HG03469 (cell line): ENCODE measurements at regions not wholly inside any gene's neighbourhood (a gene's known extent, or its start where the extent isn't known, plus 50 kb on each side); places are given as distances from the start of the nearest gene placed in this dataset.
"Not testable (repeated sequence)": the region's sequence is repeated elsewhere in the genome, so short reads cannot be mapped to it uniquely, and the experiment has no call there.

Source experiments
- ATAC-seq: cut with Tn5 transposase; IDR thresholded peaks from one replicate; pipeline ENCODE4 v1.9.1; 2021; ENCODE audit warnings: mild to moderate bottlenecking, moderate library complexity, moderate number of reproducible peaks; ENCODE audit not compliant: unreplicated experiment

DNA sequence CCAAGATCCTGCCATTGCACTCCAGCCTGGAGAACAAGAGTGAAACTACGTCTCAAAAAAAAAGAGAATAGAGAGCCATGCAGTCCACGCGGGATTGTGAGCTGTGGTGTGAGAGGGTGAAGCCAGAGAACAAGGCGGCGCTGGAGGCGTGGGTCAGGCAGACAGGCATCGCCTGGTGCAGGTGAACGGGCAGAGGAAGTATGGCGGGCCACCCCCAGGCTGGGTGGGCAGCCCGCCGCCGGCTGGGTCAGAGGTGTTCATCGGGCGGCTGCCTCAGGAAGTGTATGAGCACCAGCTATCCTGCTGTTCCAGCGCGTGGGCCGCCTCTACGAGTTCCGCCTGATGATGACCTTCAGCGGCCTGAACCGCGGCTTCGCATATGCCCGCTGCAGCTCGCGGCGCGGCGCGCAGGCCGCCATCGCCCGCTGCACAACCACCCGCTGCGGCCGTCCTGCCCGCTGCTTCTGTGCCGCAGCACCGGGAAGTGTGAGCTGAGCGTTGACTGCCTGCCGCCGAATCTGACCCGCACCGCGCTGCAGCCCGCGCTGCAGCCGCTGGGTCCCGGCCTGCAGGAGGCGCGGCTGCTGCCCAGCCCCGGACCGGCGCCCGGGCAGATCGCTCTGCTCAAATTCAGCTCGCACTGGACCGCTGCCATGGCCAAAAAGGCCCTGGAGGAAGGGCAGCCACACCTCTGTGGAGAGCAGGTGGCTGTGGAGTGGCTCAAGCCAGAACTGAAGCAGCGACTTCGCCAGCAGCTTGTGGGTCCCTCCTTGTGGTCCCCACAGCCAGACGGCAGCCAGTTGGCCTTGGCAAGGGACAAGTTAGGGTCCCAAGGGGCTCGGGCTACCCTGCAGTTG is 95.5 kb upstream of the PLEKHM1 start:
- ATAC-seq, result not testable (repeated sequence)

DNA sequence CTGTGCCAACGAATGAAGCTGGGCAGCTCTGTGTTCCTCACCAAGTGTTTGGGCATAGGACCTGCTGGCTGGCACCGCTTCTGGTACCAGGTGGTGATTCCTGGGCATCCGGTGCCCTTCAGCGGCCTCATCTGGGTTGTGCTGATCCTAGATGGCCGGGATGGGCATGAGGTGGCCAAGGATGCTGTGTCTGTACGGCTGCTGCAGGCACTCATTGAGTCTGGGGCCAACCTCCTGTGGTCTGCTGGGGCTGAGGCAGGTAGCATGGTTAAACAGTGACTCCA is 96.1 kb upstream of the PLEKHM1 start:
- not testable (repeated sequence) for ATAC-seq

DNA sequence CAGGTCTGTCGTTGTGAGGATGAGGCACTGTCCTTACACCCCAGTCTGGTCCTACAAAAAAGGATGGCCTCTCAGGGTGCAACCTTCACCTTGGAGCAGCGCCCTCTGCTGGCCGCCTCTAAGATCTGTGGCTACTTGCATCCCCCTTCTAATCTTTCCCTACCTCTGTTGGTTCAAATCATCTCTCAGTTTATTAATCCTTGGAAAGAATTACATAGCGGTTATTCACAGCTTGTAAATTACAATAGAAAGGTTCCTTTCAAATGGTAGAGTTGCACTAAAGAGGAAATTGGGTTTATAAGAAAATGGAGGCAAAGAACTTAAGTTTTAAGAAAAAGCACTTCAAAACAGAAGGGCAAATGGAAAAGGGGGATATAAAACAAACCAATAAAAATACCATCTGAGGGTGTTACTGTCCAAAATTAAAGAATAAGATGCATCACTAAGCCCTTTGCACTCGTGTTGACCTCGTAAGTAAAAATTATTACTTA is 102.0 kb upstream of the PLEKHM1 start:
- not testable (repeated sequence) for ATAC-seq

DNA sequence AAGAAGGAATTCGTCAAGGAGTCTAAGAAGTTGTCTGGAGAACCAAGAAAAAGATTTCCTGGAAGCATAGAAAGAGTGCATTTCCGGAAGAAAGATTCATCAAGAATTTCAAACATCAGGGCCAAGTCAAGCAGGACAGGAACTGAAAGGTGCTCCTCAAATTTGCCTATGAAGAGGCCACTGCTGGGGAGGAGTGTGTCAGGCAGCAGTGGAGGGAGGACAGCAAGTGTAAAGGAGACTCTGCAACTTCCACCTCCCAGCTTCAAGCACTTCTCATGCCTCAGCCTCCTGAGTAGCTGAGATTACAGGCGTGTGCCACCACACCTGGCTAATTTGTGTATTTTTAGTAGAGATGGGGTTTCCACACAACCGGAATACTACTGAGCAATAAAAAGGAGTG is 105.8 kb upstream of the PLEKHM1 start:
- not testable (repeated sequence) for ATAC-seq

GRCh38 chr17:45600052-45601012 is 109.8 kb upstream of the PLEKHM1 start:
- ATAC-seq, result not testable (repeated sequence)

DNA sequence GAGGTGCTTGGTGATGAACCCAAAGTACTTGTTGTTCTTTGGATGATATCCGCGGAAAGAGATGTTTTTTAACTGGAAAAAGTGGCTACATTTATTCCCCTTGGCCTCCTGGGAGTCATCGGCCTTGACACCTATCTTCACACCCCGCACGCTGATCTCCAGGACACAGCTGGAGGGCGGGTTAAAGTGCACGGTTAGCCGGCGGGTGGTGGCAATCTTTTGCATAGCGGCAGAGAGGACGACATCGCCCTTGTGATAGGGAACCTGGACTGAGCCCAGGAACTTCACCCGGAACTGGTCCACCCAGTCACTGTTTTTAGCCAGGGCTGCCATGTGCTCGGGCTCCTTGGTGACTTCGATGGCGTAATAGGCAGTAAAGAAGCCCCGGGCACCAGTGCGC is 110.5 kb upstream of the PLEKHM1 start:
- not testable (repeated sequence) for ATAC-seq

- not testable (repeated sequence) for ATAC-seq
These were observed 111.4 kb upstream of the PLEKHM1 start for GRCh38 chr17:45601605-45602539.

DNA sequence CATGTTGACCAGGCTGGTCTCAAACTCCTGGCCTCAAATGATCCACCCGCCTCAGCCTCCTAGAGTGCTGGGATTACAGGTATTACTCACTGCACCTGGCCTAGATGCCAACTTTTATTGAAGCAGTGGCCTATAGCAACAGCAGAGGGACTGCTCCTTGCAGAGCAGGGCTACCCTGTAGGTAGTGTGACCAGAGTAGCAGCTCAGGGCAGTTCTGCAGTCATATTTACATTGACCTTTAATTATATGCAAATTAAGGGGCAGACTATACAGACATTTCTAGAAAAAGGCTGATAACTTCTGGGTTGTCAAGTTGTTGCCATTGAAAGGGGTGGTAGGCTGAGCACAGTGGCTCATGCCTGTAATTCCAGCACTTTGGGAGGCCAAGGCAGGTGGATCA is 115.2 kb upstream of the PLEKHM1 start:
- ATAC-seq, result not testable (repeated sequence)

DNA sequence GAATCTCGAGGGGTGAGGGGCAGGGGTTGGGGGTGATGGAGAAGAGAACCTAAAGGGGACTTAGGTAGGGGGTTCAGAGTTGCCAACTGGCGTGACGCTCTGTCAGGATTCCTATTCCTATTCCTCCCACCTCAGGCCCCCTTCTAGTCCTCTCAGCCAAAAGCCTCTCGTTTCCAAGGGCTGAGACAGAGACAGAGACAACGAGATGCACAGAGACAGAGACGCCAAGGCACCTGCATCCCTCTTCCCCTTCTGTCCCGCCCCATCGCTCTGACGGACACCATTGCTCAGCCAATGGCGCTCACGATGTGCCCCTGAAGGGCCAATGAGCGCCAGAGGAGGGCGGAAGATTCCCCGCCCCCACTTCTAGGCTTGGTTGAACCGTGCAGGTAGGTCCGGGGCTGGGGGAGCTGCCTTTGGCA is 129.5 kb upstream of the PLEKHM1 start:
- peak; percentile 93 for ATAC-seq

GRCh38 chr17:45620468-45620867 is 129.9 kb upstream of the PLEKHM1 start:
- ATAC-seq, result peak; percentile 15

GRCh38 chr17:45621087-45621486 is 130.6 kb upstream of the PLEKHM1 start:
- not testable (repeated sequence) for ATAC-seq

DNA sequence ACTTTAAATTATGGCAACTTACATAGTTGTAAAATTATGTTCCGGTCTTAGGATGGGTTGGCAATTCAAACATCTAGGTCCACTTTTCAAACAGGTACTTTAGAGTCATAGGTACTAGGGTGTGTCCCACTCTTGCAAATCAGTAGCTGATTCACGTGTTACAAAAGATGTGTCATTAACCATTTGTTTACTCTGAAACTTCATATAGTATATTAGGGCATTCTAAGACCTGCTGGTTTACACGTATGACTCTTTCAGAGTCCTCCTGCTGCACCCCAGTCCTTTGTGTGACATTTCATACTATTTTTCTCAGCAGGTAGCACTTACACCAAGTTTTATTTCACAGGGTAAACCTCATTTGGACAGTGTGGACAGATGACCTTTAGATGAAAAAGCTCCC is 131.8 kb upstream of the PLEKHM1 start:
- not testable (repeated sequence) for ATAC-seq

DNA sequence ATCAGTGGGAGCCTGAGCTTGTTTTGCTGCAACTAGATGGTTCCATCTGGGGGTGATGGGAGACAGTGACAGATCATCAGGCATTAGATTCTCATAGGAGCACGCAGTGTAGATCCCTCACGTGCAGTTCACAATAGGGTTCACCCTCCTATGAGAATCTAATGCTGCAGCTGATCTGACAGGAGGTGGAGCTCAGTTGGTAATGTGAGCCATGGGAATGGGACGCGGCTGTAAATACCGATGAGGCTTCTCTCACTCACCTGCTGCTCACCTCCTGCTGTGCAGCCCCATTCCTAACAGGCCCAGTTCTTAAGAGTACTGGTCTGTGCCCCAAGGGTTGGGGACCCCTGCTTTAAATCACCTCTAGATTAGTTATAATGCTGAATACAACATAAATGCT is 137.5 kb upstream of the PLEKHM1 start:
- ATAC-seq, result no peak

DNA sequence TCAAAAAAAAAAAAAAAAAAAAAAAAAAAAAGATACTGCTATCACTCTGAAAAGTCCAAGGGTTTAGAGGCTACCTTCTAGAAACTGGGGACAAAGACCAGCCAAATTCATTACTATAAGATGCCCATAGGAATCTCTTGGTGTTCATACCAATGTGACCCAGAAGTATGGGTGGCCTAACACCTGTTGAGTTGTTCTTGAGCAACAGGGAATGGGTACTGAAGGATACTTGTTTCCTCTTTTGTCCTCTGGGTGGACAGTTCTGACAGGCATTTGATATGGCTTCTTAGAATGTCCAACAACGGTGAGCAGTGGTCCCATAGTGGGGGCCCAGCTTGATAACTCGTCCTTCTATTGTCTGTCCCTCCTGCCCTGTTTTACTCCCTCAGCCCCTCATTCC is 141.4 kb upstream of the PLEKHM1 start:
- no peak for ATAC-seq

DNA sequence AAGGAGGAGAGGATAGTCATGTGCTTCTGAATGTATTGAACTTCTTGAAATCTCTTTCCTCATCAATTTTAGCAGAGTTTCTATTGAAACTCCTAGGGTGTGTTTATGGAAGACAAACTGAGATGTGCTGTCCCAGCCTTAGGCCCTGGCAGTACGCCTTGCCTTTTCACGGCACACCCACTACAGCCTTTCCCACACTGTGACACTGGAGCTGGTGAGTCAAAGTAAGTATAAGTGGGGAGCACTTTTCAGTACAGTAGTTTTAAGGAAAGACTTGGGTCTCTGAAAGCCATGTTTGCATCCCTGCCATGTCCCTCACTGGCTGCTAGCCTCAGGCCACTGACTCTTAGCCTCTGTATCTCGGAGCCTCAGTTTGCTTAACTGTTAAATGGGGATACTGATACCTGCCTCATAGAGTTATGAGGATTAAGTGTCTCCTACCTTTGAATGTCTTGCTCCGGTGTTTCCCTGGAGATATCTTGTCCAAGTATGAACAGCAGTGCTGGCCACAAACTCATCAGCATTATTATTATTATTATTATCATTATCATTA is 144.7 kb upstream of the CRHR1 start:
- no peak for ATAC-seq

DNA sequence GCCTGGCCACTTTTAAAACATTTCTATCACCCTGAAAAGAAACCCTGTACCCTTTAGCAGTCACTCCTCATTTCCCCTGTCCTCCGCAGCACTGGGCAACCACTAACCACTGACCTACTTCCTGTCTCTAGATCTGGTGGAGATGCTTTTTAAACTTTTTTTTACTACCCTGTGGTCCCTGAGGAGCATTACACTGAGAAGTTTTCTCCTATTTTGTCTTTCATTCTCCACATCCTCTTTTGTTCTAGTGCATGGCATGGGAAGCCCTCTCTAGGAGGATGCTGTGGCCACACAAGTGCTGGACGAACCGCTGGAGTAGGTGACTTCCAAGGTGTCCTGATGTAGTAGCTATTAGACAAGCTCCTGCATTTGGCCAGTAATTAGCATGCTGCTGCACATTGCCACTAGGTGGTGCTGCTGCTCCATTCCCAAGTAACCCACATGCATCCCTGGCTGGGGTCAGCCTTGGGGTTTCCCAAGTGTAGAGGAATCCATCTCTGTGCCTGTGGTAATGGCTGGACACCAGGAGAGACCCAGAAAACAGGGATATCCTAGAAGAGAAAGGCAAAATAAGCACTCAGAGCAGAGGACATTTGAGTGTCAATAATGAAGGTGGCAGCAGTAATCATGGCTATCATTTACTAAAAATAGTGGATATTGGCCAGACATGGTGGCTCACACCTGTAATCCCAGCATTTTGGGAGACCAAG is 143.8 kb upstream of the CRHR1 start:
- ATAC-seq, result no peak

DNA sequence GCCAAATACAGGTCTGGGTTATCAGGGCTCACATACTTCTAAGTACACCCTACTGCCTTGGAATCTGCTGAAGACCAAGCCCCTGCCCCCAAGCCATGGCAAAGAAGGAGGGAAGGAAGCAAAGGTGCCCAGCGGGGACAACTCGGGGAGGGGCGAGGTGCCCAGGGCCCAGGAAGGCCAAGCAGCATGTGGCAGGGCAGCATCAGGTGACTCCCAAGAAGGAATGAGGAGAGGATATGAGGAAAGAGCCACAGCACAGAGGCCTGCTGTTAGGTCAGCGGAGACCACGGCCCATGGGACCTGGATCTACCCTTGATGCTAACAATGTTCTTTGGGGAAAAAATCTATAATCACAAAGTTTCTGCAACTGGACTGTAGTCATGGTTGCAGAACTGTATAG is 142.6 kb upstream of the CRHR1 start:
- no peak for ATAC-seq

DNA sequence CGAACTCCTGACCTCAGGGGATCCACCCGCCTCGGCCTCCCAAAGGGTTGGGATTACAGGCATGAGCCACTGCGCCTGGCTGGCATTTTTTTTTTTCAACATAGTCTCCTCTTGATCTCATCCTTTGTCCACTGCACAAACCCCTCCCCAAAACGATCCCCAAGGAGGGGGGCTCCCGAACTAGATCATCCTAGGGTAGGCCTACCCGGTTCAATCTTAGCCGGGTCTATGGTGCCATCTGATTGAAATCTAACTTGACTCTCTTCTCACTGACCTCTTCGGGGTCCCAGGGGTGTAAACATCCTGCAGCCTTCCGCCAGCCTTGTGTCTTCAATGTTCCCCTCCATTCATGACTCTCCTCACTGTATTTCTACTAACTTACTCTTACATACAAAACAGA is 140.5 kb upstream of the CRHR1 start:
- ATAC-seq, result no peak

- ATAC-seq, result not testable (repeated sequence)
These were observed 139.5 kb upstream of the CRHR1 start for GRCh38 chr17:45644637-45645036.

DNA sequence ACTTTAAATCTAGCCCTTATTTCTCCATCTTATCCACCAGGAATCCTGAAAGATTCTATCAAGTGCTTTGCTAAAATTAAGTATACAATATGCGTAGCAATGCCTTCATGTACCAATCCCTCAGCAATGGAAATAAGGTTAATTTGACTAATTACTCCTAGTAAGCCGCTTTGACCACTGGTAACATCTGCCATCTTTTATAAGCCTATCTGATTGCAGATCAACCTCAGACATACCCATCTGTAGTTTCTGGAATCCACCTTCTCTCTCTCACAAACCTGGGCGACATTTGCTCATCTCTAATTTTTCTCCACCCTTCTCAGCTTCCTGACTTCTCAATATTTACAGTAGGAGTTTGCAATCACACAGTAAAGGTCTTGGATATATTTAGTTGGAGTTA is 138.8 kb upstream of the CRHR1 start:
- no peak for ATAC-seq
